HepG2 (cell line): ENCODE measurements at regions not wholly inside any gene's neighbourhood (a gene's known extent, or its start where the extent isn't known, plus 50 kb on each side); places are given as distances from the start of the nearest gene placed in this dataset.

Experiments used
- ATAC-seq: fragments of 200-7000 bp; cut with Tn5 transposase; 3 replicates; pipeline ENCODE4 v1.9.1; 2020; ENCODE audit warnings: mild to moderate bottlenecking, moderate library complexity
- BruUV-seq: library from RNA; stranded (reverse); fragments of 400-500 nt; replicated peaks from 2 replicates; lab custom pipeline; 2021; lab: Mats Ljungman, UMichigan
- CTCF ChIA-PET: fragments of 300-600 bp; formaldehyde crosslinking; extraction: SDS; loops from one replicate; lab custom pipeline; 2021; ENCODE audit warnings: low total read pairs, inconsistent platforms, low intra/inter-chr PET ratio; lab: Yijun Ruan, JAX
- POLR2A ChIA-PET: fragments of 350-600 bp; sonication (Branson Sonifier 250); formaldehyde crosslinking; loops from one replicate; lab custom pipeline; 2020; ENCODE audit warnings: antibody characterized with exemption, inconsistent platforms; lab: Yijun Ruan, JAX
- DNase-seq: peaks from one replicate; pipeline ENCODE4 v3.0.0-alpha.2; 2015; ENCODE audit warnings: low spot score
- FAIRE-seq: peaks from 3 replicates; lab custom pipeline; 2011; peaks lifted over from hg19 to GRCh38; lab: Jason Lieb, UNC
- H2AFZ ChIP-seq: one replicate; pipeline ENCODE4 v1.6.1; 2011; ENCODE audit warnings: low read length, inconsistent platforms
- H3K27ac ChIP-seq: fragments of 300-600 bp; 3 replicates; pipeline ENCODE4 v1.8.0; 2011; ENCODE audit warnings: mixed run types, mild to moderate bottlenecking, mixed read lengths, low read length, inconsistent platforms; ENCODE audit not compliant: insufficient read depth; ENCODE audit errors: extremely low read length
- H3K27me3 ChIP-seq, 2 experiments: fragments of 200-600 bp in 1 of 2; 2 replicates in 1 of 2; 3 replicates in 1 of 2; pipeline versions ENCODE4 v1.6.0 to v1.8.0; 2011; ENCODE audit warnings: low read length in 2 of 2, mild to moderate bottlenecking in 2 of 2, moderate library complexity in 2 of 2, inconsistent platforms in 1 of 2; ENCODE audit not compliant: insufficient read depth in 2 of 2, control insufficient read depth in 1 of 2
- H3K36me3 ChIP-seq, 2 experiments: fragments of 200-600 bp in 1 of 2; replicated peaks in 1 of 2; 2 replicates in 1 of 2; 3 replicates in 1 of 2; pipeline versions ENCODE4 v1.5.1 to v1.8.0; 2011; ENCODE audit warnings: low read length in 2 of 2, inconsistent platforms in 1 of 2; ENCODE audit not compliant: insufficient read depth in 2 of 2, control insufficient read depth in 1 of 2
- H3K4me1 ChIP-seq: 2 replicates; pipeline ENCODE4 v1.5.1; 2012; ENCODE audit warnings: low read length, inconsistent platforms; ENCODE audit not compliant: insufficient read depth
- H3K4me2 ChIP-seq: 2 replicates; pipeline ENCODE4 v1.6.0; 2011; ENCODE audit warnings: low read depth, low read length, inconsistent platforms
- H3K4me3 ChIP-seq, 3 experiments: fragments of 200-600 bp in 1 of 3; sonication (generic), shearing (Covaris generic) in 1 of 3; replicated peaks in 1 of 3; 2 replicates each; pipeline ENCODE4 v1.5.1; 2011 to 2016; ENCODE audit warnings: low read length in 3 of 3, inconsistent platforms in 2 of 3, low read depth in 2 of 3, mild to moderate bottlenecking in 2 of 3, control low read depth in 1 of 3, mixed read lengths in 1 of 3; ENCODE audit not compliant: insufficient read depth in 1 of 3
- H3K79me2 ChIP-seq: one replicate; pipeline ENCODE4 v1.6.1; 2011; ENCODE audit warnings: low read length, inconsistent platforms; ENCODE audit not compliant: insufficient read depth
- H3K9ac ChIP-seq: 2 replicates; pipeline ENCODE4 v1.6.0; 2011; ENCODE audit warnings: mild to moderate bottlenecking, low read depth, low read length, inconsistent platforms; ENCODE audit not compliant: insufficient read depth
- H3K9me3 ChIP-seq: 2 replicates; pipeline ENCODE4 v1.5.1; 2012; ENCODE audit warnings: mild to moderate bottlenecking, low read length
- H4K20me1 ChIP-seq: 2 replicates; pipeline ENCODE4 v1.6.0; 2011; ENCODE audit warnings: inconsistent platforms, mild to moderate bottlenecking, low read length, moderate library complexity; ENCODE audit not compliant: insufficient read depth
- ARNT ChIP-seq: fragments of 450-650 bp; IDR thresholded peaks from 2 replicates; pipeline ENCODE4 v1.6.1; 2017
- ATF3 ChIP-seq: sonication (generic); formaldehyde crosslinking; IDR thresholded peaks from 2 replicates; pipeline ENCODE4 v1.4.0; 2020; ENCODE audit warnings: missing genetic modification reagents
- CREB1 ChIP-seq, 2 experiments: fragments of 450-650 bp in 1 of 2; IDR thresholded peaks; 2 replicates each; pipeline ENCODE4 v1.6.1; 2016 to 2017; ENCODE audit warnings: control low read depth in 1 of 2, mild to moderate bottlenecking in 1 of 2, missing compliant biosample characterization in 1 of 2, missing genetic modification characterization in 1 of 2
- ETV6 ChIP-seq: sonication (generic); formaldehyde crosslinking; conservative IDR thresholded peaks from 2 replicates; pipeline ENCODE4 v1.4.0; 2020; ENCODE audit warnings: missing genetic modification reagents
- MTF2 ChIP-seq: sonication (generic); formaldehyde crosslinking; IDR thresholded peaks from 2 replicates; pipeline ENCODE4 v1.5.0; 2020; ENCODE audit warnings: missing genetic modification reagents, borderline replicate concordance
- NFIC ChIP-seq: IDR thresholded peaks from 2 replicates; pipeline ENCODE4 v1.6.1; 2012; ENCODE audit warnings: mild to moderate bottlenecking, low read length, inconsistent platforms
- STAT6 ChIP-seq: sonication (generic); formaldehyde crosslinking; IDR thresholded peaks from 2 replicates; pipeline ENCODE4 v1.4.0; 2020; ENCODE audit warnings: missing genetic modification reagents, mild to moderate bottlenecking, borderline replicate concordance
- TERF1 ChIP-seq: sonication (generic); formaldehyde crosslinking; IDR thresholded peaks from 2 replicates; pipeline ENCODE4 v1.8.0; 2022; ENCODE audit warnings: mild to moderate bottlenecking, missing genetic modification reagents, moderate library complexity
- TFE3 ChIP-seq: IDR thresholded peaks from 2 replicates; pipeline ENCODE4 v1.6.1; 2016
- ZNF12 ChIP-seq: sonication (generic); formaldehyde crosslinking; IDR thresholded peaks from 2 replicates; pipeline ENCODE4 v1.5.0; 2020; ENCODE audit warnings: missing genetic modification reagents
- ZNF460 ChIP-seq: sonication (generic); formaldehyde crosslinking; IDR thresholded peaks from 2 replicates; pipeline ENCODE4 v1.5.1; 2020; ENCODE audit warnings: missing genetic modification reagents, mild to moderate bottlenecking, borderline replicate concordance
- ZNF75D ChIP-seq: sonication (generic); formaldehyde crosslinking; IDR thresholded peaks from 2 replicates; pipeline ENCODE4 v1.8.1; 2023; ENCODE audit warnings: missing genetic modification reagents, mild to moderate bottlenecking, borderline replicate concordance
- WGBS: methylation state at CpG from one replicate; pipeline ENCODE4 v1.1.6; 2017; ENCODE audit warnings: low lambda C conversion rate; 5-methylcytosine and 5-hydroxymethylcytosine counted together
- in situ Hi-C: cut with HindIII; loops from 2 replicates; pipeline ENCODE4 v1.10.0; 2017; ENCODE audit warnings: low pct_unique_long_range_greater_than_20kb; ENCODE audit not compliant: extremely low pct_ligation_motif_present
- intact Hi-C: fragments of 100-400 bp; cut with micrococcal nuclease; formaldehyde crosslinking; loops from one replicate; pipeline ENCODE4 v1.10.0; 2022; ENCODE audit not compliant: unreplicated experiment

GRCh38 chr5:159552751-159553150, 222.5 kb upstream of the IL12B start (continued):
- TF ChIP-seq STAT6 (CRISPR knock-in tag) = no peak
- TF ChIP-seq, all 625 proteins: peak for 0

- intact Hi-C loops (no loop called here), in situ Hi-C loops (no loop called here)
- DNase-seq = no peak
- ATAC-seq = no peak
- Histone ChIP-seq H3K27me3 (no peaks in the 10 kb centered on the region), H3K36me3 (no peaks in the 10 kb centered on the region), H3K9ac (no peak overlapping the region), H3K79me2 (no peaks in the 10 kb centered on the region), H3K4me1 (no peaks in the 10 kb centered on the region), H3K27ac (no peak overlapping the region), H3K4me2 (no peak overlapping the region), H3K4me3 (no peak overlapping the region), H2AFZ (no peak overlapping the region), H3K9me3 (no peaks in the 10 kb centered on the region), H4K20me1 (no peaks in the 10 kb centered on the region)
- FAIRE-seq = no peak
- POLR2A ChIA-PET = no interaction called here
- no peak for TF ChIP-seq ZNF75D
- no peak for TF ChIP-seq MTF2 (CRISPR knock-in tag)
- CTCF ChIA-PET = no interaction called here
- WGBS = 0% methylated on average over 2 of the region's 2 CpGs
- BruUV-seq = no TSS peak
Observed at GRCh38 chr5:159553792-159554191, 223.5 kb upstream of the IL12B start.

- no peak for ATAC-seq
- ChIA-PET CTCF (no interaction called here), POLR2A (no interaction called here)
- no peaks in the 10 kb centered on the region for H3K9me3 ChIP-seq
- no peaks in the 10 kb centered on the region for H3K4me1 ChIP-seq
- H3K9ac ChIP-seq = no peak overlapping the region
- H4K20me1 ChIP-seq = no peaks in the 10 kb centered on the region
- no peaks in the 10 kb centered on the region for H3K79me2 ChIP-seq
- FAIRE-seq = no peak
- intact Hi-C loops = no loop called here
- no peak overlapping the region for H3K4me2 ChIP-seq
- no peak overlapping the region for H2AFZ ChIP-seq
- no peaks in the 10 kb centered on the region; a peak in 2 of 5 replicates for H3K27me3 ChIP-seq
- no peak overlapping the region for H3K27ac ChIP-seq
- DNase-seq = no peak
- WGBS = 0% methylated on average over 1 of the region's 1 CpG
- in situ Hi-C loops = no loop called here
- no peak overlapping the region for H3K4me3 ChIP-seq
- BruUV-seq = no TSS peak
- H3K36me3 ChIP-seq = no peaks in the 10 kb centered on the region
- TF ChIP-seq ATF3 (CRISPR knock-in tag) (no peak), ZNF460 (CRISPR knock-in tag) (no peak), ZNF12 (CRISPR knock-in tag) (no peak), ETV6 (CRISPR knock-in tag) (no peak), CREB1 (IDR thresholded peaks at IDR 0.05) (no peak), CREB1 (CRISPR knock-in tag; IDR thresholded peaks at IDR 0.05) (no peak), TERF1 (no peak), ARNT (no peak), NFIC (no peak), TFE3 (no peak)
Observed at GRCh38 chr5:159555084-159555483, 224.8 kb upstream of the IL12B start.
